A549 (cell line): ENCODE measurements at regions not wholly inside any gene's neighbourhood (a gene's known extent, or its start where the extent isn't known, plus 50 kb on each side); places are given as distances from the start of the nearest gene placed in this dataset.
A peak's percentile ranks its signal among the peaks of the same experiment; 100 is the strongest.
"Not testable (repeated sequence)": the region's sequence is repeated elsewhere in the genome, so short reads cannot be mapped to it uniquely, and the experiment has no call there.

Source experiments
- ATAC-seq, 2 experiments: fragments of 200-7000 bp in 1 of 2; fragments of >200 bp in 1 of 2; cut with Nextera tagmentation in 1 of 2; cut with Tn5 transposase in 1 of 2; 3 replicates each; pipeline versions ENCODE4 v1.8.0 to v1.9.1; 2018 to 2020; ENCODE audit warnings: mild to moderate bottlenecking in 1 of 2, moderate library complexity in 1 of 2
- CTCF ChIA-PET: fragments of 300-600 bp; sonication (Branson Sonifier 250); formaldehyde crosslinking; extraction: SDS; loops from one replicate; lab custom pipeline; 2021; ENCODE audit warnings: antibody characterized with exemption, inconsistent platforms; lab: Yijun Ruan, JAX
- POLR2A ChIA-PET: fragments of 350-600 bp; formaldehyde crosslinking; extraction: SDS; loops from one replicate; lab custom pipeline; 2021; ENCODE audit warnings: antibody characterized with exemption, inconsistent platforms; lab: Yijun Ruan, JAX
- DNase-seq, 2 experiments: peaks; one replicate each; pipeline versions ENCODE4 v3.0.0 to v3.0.0-alpha.2; 2011 to 2016; ENCODE audit warnings: low read depth in 1 of 2, low spot score in 1 of 2
- FAIRE-seq: peaks from 2 replicates; lab custom pipeline; 2011; peaks lifted over from hg19 to GRCh38; lab: Jason Lieb, UNC
- H3K27ac ChIP-seq, 2 experiments: fragments of >200 bp; sonication (Bioruptor Twin); formaldehyde crosslinking; 3 replicates each; pipeline ENCODE4 v1.5.1; 2016 to 2017
- H3K4me1 ChIP-seq: fragments of >200 bp; sonication (Bioruptor Twin); formaldehyde crosslinking; 3 replicates; pipeline ENCODE4 v1.6.1; 2016
- H3K4me2 ChIP-seq: fragments of >200 bp; sonication (Bioruptor Twin); formaldehyde crosslinking; 3 replicates; pipeline ENCODE4 v1.6.1; 2016
- H3K4me3 ChIP-seq: fragments of >200 bp; sonication (Bioruptor Twin); formaldehyde crosslinking; 3 replicates; pipeline ENCODE4 v1.5.1; 2016
- H3K9me3 ChIP-seq: fragments of >200 bp; sonication (Bioruptor Twin); formaldehyde crosslinking; 3 replicates; pipeline ENCODE4 v1.6.1; 2016
- BHLHE40 ChIP-seq: IDR thresholded peaks from 2 replicates; pipeline ENCODE4 v1.6.1; 2012; ENCODE audit warnings: low read depth, low read length, inconsistent platforms
- CBX2 ChIP-seq: fragments of 200-600 bp; sonication (generic); IDR thresholded peaks from 2 replicates; pipeline ENCODE4 v1.6.1; 2016; ENCODE audit warnings: low read depth, mild to moderate bottlenecking, borderline replicate concordance
- CEBPB ChIP-seq, 2 experiments: fragments of >200 bp in 1 of 2; sonication (Bioruptor Twin) in 1 of 2; formaldehyde crosslinking in 1 of 2; IDR thresholded peaks; 2 replicates each; pipeline ENCODE4 v1.6.1; 2012 to 2016
- CTCF ChIP-seq: fragments of >200 bp; sonication (Bioruptor Twin); formaldehyde crosslinking; IDR thresholded peaks from 3 replicates; pipeline ENCODE4 v1.5.1; 2016
- EP300 ChIP-seq, 2 experiments: fragments of >200 bp; sonication (Bioruptor Twin); formaldehyde crosslinking; IDR thresholded peaks; 2 replicates in 1 of 2; 3 replicates in 1 of 2; pipeline ENCODE4 v1.6.1; 2016 to 2017
- HOXB13 ChIP-seq: fragments of 250-450 bp; sonication (Bioruptor Pico); IDR thresholded peaks from 2 replicates; pipeline ENCODE4 v1.5.0; 2020; ENCODE audit warnings: low read depth, mild to moderate bottlenecking, moderate library complexity
- JUNB ChIP-seq: fragments of >200 bp; sonication (Bioruptor Twin); formaldehyde crosslinking; IDR thresholded peaks from 2 replicates; pipeline ENCODE4 v1.6.1; 2016
- MAFK ChIP-seq: fragments of 450-650 bp; IDR thresholded peaks from 2 replicates; pipeline ENCODE4 v1.6.1; 2014; ENCODE audit not compliant: partially characterized antibody
- NFE2L2 ChIP-seq: fragments of 150-350 bp; conservative IDR thresholded peaks from 2 replicates; pipeline ENCODE4 v1.6.1; 2014; ENCODE audit warnings: low read length
- RAD21 ChIP-seq, 2 experiments: fragments of >200 bp in 1 of 2; sonication (Bioruptor Twin) in 1 of 2; formaldehyde crosslinking in 1 of 2; IDR thresholded peaks in 1 of 2; conservative IDR thresholded peaks in 1 of 2; 2 replicates in 1 of 2; 3 replicates in 1 of 2; pipeline ENCODE4 v1.6.1; 2012 to 2018; ENCODE audit warnings: inconsistent platforms in 1 of 2
- RARB ChIP-seq: fragments of 250-450 bp; sonication (Bioruptor Pico); IDR thresholded peaks from 2 replicates; pipeline ENCODE4 v1.8.0; 2021; ENCODE audit warnings: mild to moderate bottlenecking, moderate library complexity
- RFX5 ChIP-seq: fragments of 450-650 bp; IDR thresholded peaks from 2 replicates; pipeline ENCODE4 v1.7.1; 2014; ENCODE audit warnings: antibody characterized with exemption, mild to moderate bottlenecking, moderate library complexity
- SMC3 ChIP-seq: fragments of >200 bp; sonication (Bioruptor Twin); formaldehyde crosslinking; IDR thresholded peaks from 3 replicates; pipeline ENCODE4 v1.6.1; 2018; ENCODE audit warnings: inconsistent platforms
- TP53 ChIP-seq: fragments of 250-450 bp; sonication (Bioruptor Pico); IDR thresholded peaks from 2 replicates; pipeline ENCODE4 v1.5.0; 2021; ENCODE audit warnings: mild to moderate bottlenecking, moderate library complexity
- ZC3H11A ChIP-seq: fragments of 450-650 bp; IDR thresholded peaks from 2 replicates; pipeline ENCODE4 v1.6.1; 2014; ENCODE audit warnings: antibody characterized with exemption, mild to moderate bottlenecking
- WGBS: methylation state at CpG from one replicate; pipeline ENCODE4 v1.1.6; 2017; ENCODE audit errors: missing lambda C conversion rate; 5-methylcytosine and 5-hydroxymethylcytosine counted together
- TF ChIP-seq, protein P1 (sequence below): fragments of >200 bp; sonication (Bioruptor Twin); formaldehyde crosslinking; IDR thresholded peaks from 2 replicates; pipeline ENCODE4 v1.6.1; 2016
- TF ChIP-seq, protein P2 (sequence below): IDR thresholded peaks from 2 replicates; pipeline ENCODE4 v1.6.1; 2012

DNA sequence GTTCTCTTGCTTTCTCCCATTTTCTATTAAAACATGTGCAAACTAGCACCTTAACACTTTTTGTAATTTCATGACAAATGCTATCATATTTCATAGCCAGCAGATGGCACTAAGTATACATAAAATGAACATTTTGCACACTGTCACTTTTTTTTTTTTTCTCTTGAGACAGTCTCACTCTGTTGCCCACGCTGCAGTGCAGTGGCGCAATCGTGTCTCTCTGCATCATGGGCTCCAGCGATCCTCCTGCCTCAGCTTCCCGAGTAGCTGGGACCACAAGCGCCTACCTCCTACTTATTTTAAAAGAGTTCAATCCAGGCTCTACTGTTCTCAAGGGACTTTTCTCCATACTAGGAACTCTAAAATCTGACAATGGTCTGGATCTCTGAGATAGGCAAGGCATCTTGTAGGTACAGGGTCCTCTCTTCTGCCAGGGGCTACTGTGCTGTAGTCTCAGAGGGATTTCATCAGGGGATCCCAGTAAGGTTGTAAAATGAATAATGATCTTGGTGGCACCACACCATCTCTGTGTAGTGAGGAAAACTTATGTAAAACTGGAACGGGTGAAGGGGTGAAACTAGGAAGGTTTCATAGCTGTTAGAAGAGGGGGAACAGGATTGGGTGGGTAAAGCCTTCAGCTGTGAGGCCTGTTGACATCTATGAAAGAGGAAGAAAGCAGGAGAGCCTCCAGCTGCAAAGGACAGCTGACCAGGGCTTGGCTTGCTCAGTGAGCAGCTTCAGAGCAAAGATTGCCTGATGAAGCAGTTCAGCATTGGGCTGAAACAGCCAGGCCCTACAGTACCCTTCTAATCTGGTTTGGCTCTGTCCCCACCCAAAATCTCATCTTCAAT lies 196.9 kb downstream of the AVL9 start:
- peak overlapping the region; percentile 73 for H3K4me2 ChIP-seq
- DNase-seq (peak in 1 of 2 experiments; percentile 36), ATAC-seq (peak; percentile 91 to 92)
- POLR2A ChIA-PET, result interaction anchor here (0.6 kb wide), 1 partner anchor 205 kb away, joined by 4 read pairs; no protein-coding TSS in a partner anchor
- H3K9me3 ChIP-seq, result peaks cover 10% of the 10 kb centered on the region; the same call in 2 of the 3 replicates
- H3K4me3 ChIP-seq, FAIRE-seq: not testable (repeated sequence)
- CTCF ChIA-PET, result interaction anchor here (0.7 to 1.0 kb wide), 3 partner anchors 74 to 416 kb away, joined by 3 to 4 read pairs (median 3); no protein-coding TSS in a partner anchor
- peaks cover 14% of the 10 kb centered on the region for H3K4me1 ChIP-seq
- peak; percentile 57 to 80; a peak in 3 of 4 replicates for TF ChIP-seq CEBPB (IDR thresholded peaks at IDR 0.05)
- peak; percentile 33 for TF ChIP-seq MAFK
- TF ChIP-seq SMC3, result peak; percentile 66
- peak; percentile 56 for TF ChIP-seq CTCF
- TF ChIP-seq RAD21 (conservative IDR thresholded peaks at IDR 0.05 in 1 of 2, IDR thresholded peaks at IDR 0.05 in 1 of 2), result peak; percentile 60 to 75
- WGBS, result 17% methylated on average over 7 of the region's 7 CpGs
- peak overlapping the region; percentile 70 to 76 for H3K27ac ChIP-seq

- H3K4me2 ChIP-seq, H3K4me3 ChIP-seq, FAIRE-seq, DNase-seq, POLR2A ChIA-PET, ATAC-seq, H3K9me3 ChIP-seq, H3K27ac ChIP-seq, CTCF ChIA-PET: not testable (repeated sequence)
- H3K4me1 ChIP-seq, result peaks cover 14% of the 10 kb centered on the region
- WGBS, result 97% methylated on average over 10 of the region's 13 CpGs
Measured at GRCh38 chr7:32688092-32688491, 192.8 kb downstream of the AVL9 start.

DNA sequence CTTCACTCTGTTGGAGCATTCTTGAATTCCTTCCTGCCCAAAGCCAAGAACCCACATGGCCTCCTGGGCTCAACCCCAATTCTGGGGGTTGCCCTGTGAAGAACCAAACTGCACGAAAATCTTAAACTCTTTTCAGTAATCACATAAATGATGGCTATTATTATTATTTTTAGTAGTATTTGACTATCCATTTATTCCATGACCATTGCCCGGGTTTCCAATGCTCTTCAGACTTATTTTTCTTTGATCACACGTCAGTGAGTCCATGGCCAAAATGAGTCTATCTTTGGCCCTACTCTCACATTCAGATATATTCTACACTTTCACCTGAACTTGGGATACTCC lies 185.9 kb downstream of the AVL9 start:
- peak overlapping the region in 1 of 2 experiments; percentile 12; a peak in 1 of 6 replicates for H3K27ac ChIP-seq
- H3K9me3 ChIP-seq, result no peaks in the 10 kb centered on the region
- no peak for TF ChIP-seq RARB
- TF ChIP-seq EP300 (IDR thresholded peaks at IDR 0.05), result no peak
- TF ChIP-seq ZC3H11A, result no peak
- no peak for TF ChIP-seq RAD21 (conservative IDR thresholded peaks at IDR 0.05 in 1 of 2, IDR thresholded peaks at IDR 0.05 in 1 of 2)
- TF ChIP-seq BHLHE40, result no peak
- no peak for TF ChIP-seq JUNB
- no peak for TF ChIP-seq HOXB13
- FAIRE-seq (no peak), ATAC-seq (no peak), DNase-seq (no peak)
- WGBS, result 87% methylated on average over 3 of the region's 3 CpGs
- H3K4me1 ChIP-seq, result no peaks in the 10 kb centered on the region
- H3K4me3 ChIP-seq, result no peak overlapping the region
- CTCF ChIA-PET, result no interaction called here
- POLR2A ChIA-PET, result no interaction called here
- no peak overlapping the region for H3K4me2 ChIP-seq

DNA sequence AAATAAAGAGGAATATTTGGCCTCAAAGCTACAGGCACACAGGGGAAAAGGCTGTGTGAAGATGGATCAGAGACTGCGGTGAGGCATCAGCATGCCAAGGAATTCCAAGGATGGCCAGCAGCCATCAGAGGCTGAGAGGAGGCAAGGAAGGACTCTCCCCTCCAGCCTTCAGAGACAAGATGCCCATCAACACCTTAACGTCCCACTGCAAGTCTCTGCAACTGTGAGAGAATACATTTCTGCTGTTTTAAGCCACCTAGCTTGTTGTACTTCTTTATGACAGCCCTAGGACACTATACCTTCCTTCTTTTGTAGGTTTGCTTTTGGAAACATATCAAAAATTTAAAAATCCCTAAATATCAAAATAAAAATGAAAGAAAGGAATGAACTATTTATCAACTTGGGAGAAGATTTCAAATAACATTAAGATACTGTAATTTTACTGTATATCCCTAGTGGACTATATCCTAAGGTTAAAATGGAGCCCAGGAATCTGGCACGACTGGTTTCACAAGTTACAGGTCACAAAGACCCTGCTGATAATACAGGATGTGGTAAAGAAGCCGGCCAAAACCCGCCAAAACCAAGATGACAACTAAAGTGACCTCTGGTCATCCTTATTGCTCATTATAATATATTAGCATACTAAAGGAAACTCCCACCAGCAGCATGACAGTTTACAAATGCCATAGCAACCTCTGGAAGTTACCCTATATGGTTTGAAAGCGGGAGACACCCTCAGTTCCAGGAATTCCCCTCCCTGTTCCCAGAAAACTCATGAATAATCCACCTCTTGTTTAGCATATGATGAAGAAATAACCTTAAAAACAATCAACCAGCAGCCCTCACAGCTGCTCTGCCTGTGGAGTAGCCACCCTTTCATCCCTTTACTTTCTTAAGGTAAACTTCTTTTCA lies 185.2 kb downstream of the AVL9 start:
- DNase-seq (no peak), ATAC-seq (no peak), FAIRE-seq (no peak)
- H3K4me1 ChIP-seq, result no peaks in the 10 kb centered on the region
- 91% methylated on average over 6 of the region's 6 CpGs for WGBS
- no peak overlapping the region for H3K4me2 ChIP-seq
- TF ChIP-seq JUNB (no peak), TP53 (CRISPR knock-in tag) (no peak), ZC3H11A (no peak), RFX5 (no peak), CBX2 (no peak), NFE2L2 (no peak)
- TF ChIP-seq, protein P1, sequence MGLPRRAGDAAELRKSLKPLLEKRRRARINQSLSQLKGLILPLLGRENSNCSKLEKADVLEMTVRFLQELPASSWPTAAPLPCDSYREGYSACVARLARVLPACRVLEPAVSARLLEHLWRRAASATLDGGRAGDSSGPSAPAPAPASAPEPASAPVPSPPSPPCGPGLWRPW, result no peak
- TF ChIP-seq, protein P2, sequence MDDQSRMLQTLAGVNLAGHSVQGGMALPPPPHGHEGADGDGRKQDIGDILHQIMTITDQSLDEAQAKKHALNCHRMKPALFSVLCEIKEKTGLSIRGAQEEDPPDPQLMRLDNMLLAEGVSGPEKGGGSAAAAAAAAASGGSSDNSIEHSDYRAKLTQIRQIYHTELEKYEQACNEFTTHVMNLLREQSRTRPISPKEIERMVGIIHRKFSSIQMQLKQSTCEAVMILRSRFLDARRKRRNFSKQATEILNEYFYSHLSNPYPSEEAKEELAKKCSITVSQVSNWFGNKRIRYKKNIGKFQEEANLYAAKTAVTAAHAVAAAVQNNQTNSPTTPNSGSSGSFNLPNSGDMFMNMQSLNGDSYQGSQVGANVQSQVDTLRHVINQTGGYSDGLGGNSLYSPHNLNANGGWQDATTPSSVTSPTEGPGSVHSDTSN, result no peak
- H3K27ac ChIP-seq, result peak overlapping the region in 1 of 2 experiments; percentile 62; a peak in 3 of 6 replicates
- H3K4me3 ChIP-seq, result no peak overlapping the region
- POLR2A ChIA-PET, result no interaction called here
- CTCF ChIA-PET, result no interaction called here
- no peaks in the 10 kb centered on the region for H3K9me3 ChIP-seq
